GM19455 (cell line): ENCODE measurements at regions not wholly inside any gene's neighbourhood (a gene's known extent, or its start where the extent isn't known, plus 50 kb on each side); places are given as distances from the start of the nearest gene placed in this dataset.
"Not testable (repeated sequence)": the region's sequence is repeated elsewhere in the genome, so short reads cannot be mapped to it uniquely, and the experiment has no call there.

Experiments used
- ATAC-seq: cut with Tn5 transposase; IDR thresholded peaks from one replicate; pipeline ENCODE4 v1.9.1; 2021; ENCODE audit not compliant: unreplicated experiment

DNA sequence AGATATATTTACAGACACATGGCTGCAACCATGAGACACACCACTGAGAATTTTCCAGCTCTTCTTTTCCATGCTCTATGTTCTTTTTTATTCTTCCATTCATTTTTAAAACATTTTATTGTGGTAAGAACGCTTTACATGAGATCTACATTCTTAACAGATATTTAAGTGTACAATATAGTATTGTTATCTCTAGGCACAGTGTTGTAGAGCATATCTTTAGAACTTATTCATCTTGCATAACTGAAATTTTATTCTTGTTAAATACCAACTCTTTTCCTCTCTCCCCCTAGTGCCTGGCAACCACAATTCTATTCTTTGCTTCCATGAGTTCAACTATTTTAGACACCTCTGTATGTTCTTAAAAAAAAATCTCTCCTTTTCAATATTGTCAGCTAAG, 67.1 kb upstream of the HABP2 start:
- ATAC-seq = no peak

DNA sequence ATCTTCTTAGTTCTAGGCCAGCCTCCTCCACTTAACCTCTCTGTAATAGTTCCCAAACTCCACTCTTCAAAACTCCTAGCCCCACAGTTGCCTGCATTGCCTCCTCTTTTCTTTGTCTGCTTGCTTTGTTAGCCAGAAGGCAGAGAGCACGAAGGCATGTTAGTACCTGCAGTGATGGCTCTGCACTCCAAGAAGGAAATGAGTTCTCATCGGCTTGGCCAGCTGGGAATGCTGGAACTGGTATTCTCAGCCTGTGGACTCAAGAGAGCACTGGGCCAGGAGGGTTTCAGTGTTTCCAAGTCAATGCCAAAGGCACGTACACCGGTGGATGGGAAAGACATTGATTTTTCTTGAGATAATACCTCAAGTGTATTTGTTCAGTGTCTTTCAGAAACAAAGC, 66.3 kb upstream of the HABP2 start:
- no peak for ATAC-seq

DNA sequence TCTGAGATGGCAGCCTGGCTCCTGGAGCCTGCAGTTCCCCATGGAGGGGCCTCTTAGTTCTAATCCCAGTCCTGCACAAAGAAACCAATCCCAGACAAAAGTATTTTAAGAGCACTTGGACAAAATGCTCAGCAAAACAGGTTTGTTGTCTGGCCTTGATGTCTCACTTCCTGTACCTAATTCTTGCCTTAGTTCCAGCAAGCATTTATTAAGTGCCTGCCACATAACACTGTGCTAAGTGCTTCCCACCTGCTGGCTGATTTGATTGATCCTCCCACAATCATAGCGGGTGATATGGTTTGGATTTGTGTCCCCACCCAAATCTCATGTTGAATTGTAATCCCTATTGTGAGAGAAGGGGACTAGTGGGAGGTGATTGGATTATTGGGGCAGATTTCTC, 65.7 kb upstream of the HABP2 start:
- no peak for ATAC-seq

DNA sequence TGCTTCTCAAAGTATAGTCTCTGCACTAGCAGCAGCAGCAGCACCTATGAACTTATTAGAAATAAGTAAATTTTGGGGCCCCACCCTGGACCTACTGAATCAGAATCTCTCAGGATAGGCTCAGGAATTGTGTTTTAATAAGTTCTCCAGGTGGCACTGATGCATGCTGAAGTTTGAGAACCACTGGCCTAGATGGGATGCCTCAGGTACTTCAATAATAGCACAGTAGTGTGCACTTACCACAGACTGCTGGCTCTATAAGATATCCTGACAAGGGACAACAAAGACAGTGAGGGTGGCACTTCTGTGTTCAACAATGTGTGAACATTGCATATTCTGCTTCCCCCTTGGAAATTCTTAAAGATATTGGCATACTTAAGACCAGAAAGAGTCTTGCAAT, 64.7 kb upstream of the HABP2 start:
- ATAC-seq = no peak

DNA sequence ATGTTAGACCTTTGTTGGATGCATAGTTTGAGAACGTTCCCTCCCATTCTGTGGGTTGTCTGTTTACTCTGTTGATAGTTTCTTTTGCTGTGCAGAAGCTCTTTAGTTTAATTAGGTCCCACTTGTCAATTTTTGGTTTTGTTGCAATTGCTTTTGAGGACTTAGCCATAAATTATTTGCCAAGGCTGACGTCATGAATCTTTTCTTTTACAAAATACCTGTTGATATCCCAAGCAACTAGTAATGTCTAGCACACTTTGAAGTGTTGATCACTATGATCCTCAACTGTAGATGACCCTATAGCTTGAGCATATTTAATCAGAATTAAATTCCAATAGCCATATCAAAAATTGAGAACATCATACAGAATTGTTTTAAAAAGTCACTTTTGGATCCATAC, 63.3 kb upstream of the HABP2 start:
- ATAC-seq = not testable (repeated sequence)

DNA sequence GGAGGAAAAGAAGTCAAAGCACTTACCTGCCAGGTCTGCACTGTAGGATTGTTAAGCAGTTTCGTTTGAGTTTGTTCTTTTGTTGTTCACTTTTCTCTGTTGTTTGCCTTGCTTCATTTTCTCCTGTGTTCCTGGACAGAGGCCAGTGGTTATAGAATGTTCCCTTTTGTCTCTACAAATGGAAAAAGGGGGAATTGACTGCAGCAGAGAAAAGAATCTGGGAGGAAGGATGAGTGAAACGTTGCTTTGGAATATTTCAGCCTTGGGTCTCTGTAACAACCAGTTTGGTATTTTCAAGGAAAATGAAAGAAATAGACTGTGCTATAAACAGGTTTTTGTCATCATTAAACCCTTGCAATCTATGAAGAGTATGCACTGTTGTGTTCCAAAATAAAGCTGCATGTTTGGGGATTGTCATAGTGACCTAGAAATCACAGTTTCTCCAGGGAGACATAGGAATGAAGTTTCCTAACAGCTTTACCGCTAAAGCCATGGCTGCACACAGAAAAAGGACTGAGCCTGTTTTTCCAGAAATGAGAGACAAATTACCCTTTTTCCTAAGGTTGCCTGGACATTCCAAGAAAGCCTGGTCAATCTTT, 60.8 kb upstream of the HABP2 start:
- ATAC-seq = no peak

DNA sequence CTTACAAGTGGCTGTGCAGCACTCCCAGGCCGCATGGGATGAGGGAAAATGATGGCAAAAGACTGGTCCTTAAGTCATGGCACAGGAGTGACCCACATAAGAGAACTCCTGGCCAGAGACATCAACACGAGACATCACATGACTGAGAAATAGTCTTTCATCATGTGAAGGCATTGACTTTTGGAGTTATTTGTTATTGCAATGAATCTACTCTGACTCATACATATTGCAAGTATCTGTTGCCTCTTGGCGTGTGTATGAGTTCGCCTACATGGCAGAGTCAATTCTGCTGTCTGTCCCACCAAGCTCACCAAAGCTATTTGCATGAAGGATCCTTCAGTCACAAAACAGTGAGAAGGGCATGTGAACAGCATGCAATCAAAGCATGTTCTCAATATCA, 59.7 kb upstream of the HABP2 start:
- ATAC-seq = no peak

DNA sequence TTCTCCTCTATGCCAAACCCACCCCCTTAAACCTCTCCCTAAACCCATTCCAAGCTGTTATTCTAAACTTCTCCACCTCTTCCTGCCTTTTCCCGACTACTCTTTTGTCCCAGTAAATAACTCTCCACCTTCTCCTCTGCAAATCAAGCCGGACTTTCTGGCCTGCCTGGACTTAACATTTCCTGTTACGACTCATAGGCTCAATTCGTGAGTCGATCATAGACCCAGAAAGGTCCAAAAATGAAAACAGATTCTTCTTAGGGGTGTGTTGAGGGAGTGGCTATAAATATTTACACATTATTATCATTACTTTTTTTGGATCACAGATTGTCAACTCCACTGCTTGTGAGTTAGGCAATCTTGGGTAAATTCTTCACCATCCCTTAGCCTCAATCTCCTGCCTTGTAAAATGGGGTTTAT, 59.0 kb upstream of the HABP2 start:
- ATAC-seq = no peak

DNA sequence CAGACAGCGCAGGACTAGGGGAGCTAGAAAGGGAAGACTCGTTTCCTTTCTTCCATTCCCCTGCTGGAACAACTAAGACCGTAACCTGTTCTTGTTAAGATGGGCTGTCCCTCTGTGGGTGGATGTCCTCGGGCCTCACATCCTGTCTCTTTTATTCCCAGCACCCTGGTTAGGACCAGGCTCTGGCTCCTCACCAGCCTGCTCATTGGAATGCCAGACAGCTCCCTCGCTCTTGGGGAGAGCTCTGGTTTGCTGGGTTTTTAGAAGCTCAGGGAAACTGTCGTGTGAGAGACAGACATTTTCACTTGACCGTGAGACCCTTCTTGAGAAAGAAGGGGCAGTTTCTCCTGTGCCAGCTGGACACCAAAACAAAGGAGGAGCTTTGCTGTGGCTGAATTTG, 58.1 kb upstream of the HABP2 start:
- ATAC-seq = no peak

DNA sequence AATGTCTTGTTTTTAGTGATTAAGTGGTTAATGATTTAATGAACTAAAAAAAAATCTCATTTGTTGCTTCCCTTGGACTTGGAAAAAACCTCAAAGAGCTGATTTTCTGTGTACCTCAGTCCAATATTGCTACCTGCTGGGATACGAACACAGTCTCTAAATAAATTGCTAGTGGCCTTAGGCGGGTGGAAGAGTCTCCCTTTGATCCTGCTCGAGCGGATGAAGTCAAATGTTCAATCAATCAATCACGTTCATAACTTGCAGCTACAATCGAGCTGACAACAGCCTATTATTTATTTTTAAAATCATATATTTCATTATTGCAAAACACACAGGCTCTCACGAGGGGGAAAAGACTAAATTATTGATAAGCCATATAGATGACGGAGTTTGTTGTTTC, 57.3 kb upstream of the HABP2 start:
- no peak for ATAC-seq

DNA sequence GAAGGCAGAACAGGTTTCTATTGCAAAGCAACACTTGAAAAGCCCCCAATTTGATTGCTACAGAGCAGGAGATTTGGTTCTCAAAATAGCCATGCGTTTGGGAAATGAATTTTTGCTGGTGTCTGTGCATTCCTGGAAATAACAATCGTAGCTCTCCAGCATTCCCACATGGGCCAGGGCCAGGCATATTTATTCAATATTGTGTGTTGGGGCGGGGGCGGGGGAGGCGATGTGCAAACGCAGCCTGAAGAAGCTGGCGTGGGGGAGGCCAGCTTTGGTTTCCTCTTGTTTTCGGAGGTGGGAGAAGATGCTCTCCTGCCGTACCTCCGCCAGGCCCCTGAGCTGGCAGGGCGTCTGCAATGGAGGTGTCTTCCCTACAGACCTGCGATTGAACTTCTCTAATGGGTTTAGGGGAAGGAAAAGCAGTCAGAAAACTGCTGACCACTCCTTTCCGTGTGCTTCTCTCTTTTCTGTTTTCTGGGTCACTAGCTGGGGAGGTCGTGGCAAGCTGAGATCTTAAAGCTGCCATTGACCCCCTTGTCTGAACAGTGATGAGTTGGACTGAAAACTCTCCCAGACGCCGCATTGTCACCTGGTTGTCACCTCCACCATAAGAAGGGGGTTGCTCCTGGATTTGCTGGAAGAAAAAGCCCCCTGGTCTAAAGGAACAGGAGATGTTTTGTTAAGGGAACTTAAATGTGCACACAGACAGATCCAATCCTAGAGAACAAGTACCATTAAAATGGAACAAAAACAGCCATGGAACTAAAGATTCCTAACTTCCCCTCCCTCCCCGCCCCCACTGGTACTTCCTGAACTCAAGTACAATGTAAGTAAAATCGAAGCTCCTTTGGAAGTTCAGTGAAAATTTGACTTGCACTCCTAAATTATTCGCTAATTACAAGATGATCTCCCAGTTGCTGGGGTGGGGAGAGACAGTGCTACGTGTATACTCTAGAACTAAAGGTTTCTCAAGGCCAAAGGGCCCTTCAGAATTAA, 56.4 kb upstream of the HABP2 start:
- ATAC-seq = no peak

DNA sequence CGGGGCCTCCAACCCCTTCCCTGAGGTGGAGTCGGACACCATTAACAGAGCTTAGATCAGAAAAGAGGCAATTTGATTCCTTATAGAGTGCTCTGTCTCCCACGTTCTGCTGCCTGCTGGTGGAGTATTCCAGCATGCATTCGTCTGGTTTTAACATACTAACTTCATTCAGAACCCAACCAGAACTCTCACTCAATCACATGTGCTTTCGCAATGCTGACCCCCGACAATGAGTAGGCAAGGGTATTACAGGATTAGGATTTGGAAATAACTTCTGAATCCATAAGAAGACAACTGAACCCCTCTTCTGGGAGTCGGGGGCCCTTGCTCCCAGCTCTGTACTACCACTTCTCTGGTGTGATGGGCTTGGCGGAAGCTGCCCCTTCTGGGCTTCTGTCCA, 55.7 kb upstream of the HABP2 start:
- ATAC-seq = no peak

DNA sequence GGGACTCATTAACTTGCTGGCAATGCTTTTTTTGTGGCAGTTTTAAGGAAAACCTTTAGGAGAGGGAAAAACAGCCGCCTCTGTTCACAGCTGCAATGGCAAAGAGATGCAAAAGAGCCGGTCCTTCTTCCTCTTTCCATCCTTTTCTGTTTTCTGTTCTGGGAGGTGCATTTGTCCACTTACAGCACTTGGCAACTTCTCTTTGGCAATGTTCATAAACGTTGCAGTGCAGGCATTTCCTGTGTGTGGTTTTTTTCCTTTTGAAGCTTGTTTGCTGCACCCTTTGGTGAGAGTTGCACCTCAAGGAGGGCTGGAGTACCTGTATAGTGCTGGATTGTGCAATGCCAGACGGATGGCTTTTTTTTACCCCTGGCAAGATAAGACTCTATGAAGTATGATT, 53.9 kb upstream of the HABP2 start:
- no peak for ATAC-seq

DNA sequence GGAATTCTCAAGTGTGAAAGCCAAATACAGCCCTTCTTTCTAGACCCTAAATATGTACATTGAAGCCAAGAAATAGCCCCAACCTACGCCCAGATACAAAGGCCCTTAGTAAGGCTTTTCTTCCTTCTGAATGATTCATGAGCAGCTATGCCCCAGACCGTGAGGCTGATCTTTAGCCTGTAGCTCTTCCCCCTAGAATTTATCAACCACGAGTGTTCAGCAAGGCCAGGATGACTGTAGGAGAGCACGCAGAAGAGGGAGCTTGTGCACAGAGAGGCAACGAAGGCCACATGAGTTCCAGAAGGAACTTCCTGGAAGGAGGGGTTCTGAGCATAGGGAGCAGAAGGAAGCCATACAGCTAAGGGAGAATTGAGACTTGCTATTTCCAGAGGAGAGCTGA, 53.0 kb upstream of the HABP2 start:
- no peak for ATAC-seq

DNA sequence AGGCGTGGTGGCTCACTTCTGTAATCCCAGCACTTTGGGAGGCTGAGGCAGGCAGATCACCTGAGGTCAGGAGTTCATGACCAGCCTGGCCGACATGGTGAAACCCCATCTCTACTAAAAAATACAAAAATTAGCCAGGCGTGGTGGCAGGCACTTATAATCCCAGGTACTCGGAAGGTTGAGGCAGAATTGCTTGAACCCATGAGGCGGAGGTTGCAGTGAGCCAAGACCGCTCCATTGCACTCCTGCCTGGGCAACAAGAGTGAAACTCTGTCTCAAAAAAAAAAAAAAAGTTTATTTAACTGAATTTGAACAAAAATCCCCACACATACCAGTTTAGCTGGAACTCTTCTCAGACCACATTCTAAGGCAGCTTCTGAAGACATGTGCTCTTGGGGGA, 51.8 kb upstream of the HABP2 start:
- ATAC-seq = not testable (repeated sequence)
